ENCODE measurements at regions not wholly inside any gene's neighbourhood (a gene's known extent, or its start where the extent isn't known, plus 50 kb on each side); places are given as distances from the start of the nearest gene placed in this dataset.
"Not testable (repeated sequence)": the region's sequence is repeated elsewhere in the genome, so short reads cannot be mapped to it uniquely, and the experiment has no call there.

GRCh38 chr3:72163809-72164634, 379.1 kb upstream of the PROK2 start:
- no peak overlapping the region for H3K27ac Mint-ChIP-seq
- H3K9me3 Mint-ChIP-seq = peaks cover 4% of the 10 kb centered on the region
- H3K36me3 Mint-ChIP-seq = no peaks in the 10 kb centered on the region
- H3K4me1 Mint-ChIP-seq = no peaks in the 10 kb centered on the region
- no peak for TF ChIP-seq CTCF (IDR thresholded peaks at IDR 0.05; ENCODE audit: unreplicated experiment)
- H3K4me3 Mint-ChIP-seq = no peak overlapping the region
- no peak for DNase-seq (ENCODE audit: low spot score in 2 of 2, unreplicated experiment in 2 of 2)
- peaks cover 11% of the 10 kb centered on the region for H3K27me3 Mint-ChIP-seq (ENCODE audit: low read depth)

GRCh38 chr3:72162649-72163184, 377.8 kb upstream of the PROK2 start:
- TF ChIP-seq CTCF (IDR thresholded peaks at IDR 0.05; ENCODE audit: unreplicated experiment) = no peak
- no peak overlapping the region for H3K4me3 Mint-ChIP-seq
- H3K9me3 Mint-ChIP-seq = no peaks in the 10 kb centered on the region
- H3K27ac Mint-ChIP-seq = no peak overlapping the region
- no peaks in the 10 kb centered on the region for H3K4me1 Mint-ChIP-seq
- H3K27me3 Mint-ChIP-seq (ENCODE audit: low read depth) = peaks cover 16% of the 10 kb centered on the region
- H3K36me3 Mint-ChIP-seq = no peaks in the 10 kb centered on the region
- no peak for DNase-seq (ENCODE audit: low spot score in 2 of 2, unreplicated experiment in 2 of 2)

GRCh38 chr3:72161881-72162595, 377.1 kb upstream of the PROK2 start:
- DNase-seq (ENCODE audit: low spot score in 2 of 2, unreplicated experiment in 2 of 2) = no peak
- H3K27ac Mint-ChIP-seq = no peak overlapping the region
- peaks cover 21% of the 10 kb centered on the region for H3K27me3 Mint-ChIP-seq (ENCODE audit: low read depth)
- no peaks in the 10 kb centered on the region for H3K9me3 Mint-ChIP-seq
- H3K4me1 Mint-ChIP-seq = no peaks in the 10 kb centered on the region
- H3K4me3 Mint-ChIP-seq = no peak overlapping the region
- H3K36me3 Mint-ChIP-seq = no peaks in the 10 kb centered on the region
- no peak for TF ChIP-seq CTCF (IDR thresholded peaks at IDR 0.05; ENCODE audit: unreplicated experiment)

GRCh38 chr3:72161285-72161684, 376.3 kb upstream of the PROK2 start:
- peaks cover 28% of the 10 kb centered on the region for H3K27me3 Mint-ChIP-seq (ENCODE audit: low read depth)
- not testable (repeated sequence) for H3K27ac Mint-ChIP-seq; H3K4me1 Mint-ChIP-seq; H3K36me3 Mint-ChIP-seq; DNase-seq (ENCODE audit: low spot score in 2 of 2, unreplicated experiment in 2 of 2); H3K9me3 Mint-ChIP-seq; H3K4me3 Mint-ChIP-seq

GRCh38 chr3:72160351-72160750, 375.4 kb upstream of the PROK2 start:
- Mint-ChIP-seq H3K27ac (no peak overlapping the region), H3K36me3 (no peaks in the 10 kb centered on the region), H3K9me3 (no peaks in the 10 kb centered on the region), H3K4me1 (peaks cover 5% of the 10 kb centered on the region), H3K4me3 (no peak overlapping the region), H3K27me3 (ENCODE audit: low read depth) (peaks cover 34% of the 10 kb centered on the region)
- no peak for TF ChIP-seq CTCF (IDR thresholded peaks at IDR 0.05; ENCODE audit: unreplicated experiment)
- DNase-seq (ENCODE audit: low spot score in 2 of 2, unreplicated experiment in 2 of 2) = no peak

- Mint-ChIP-seq H3K9me3 (peaks cover 3% of the 10 kb centered on the region), H3K36me3 (no peaks in the 10 kb centered on the region), H3K27me3 (ENCODE audit: low read depth) (peaks cover 40% of the 10 kb centered on the region), H3K4me3 (no peak overlapping the region), H3K4me1 (peaks cover 11% of the 10 kb centered on the region), H3K27ac (no peak overlapping the region)
- DNase-seq (ENCODE audit: low spot score in 2 of 2, unreplicated experiment in 2 of 2) = no peak
- TF ChIP-seq CTCF (IDR thresholded peaks at IDR 0.05; ENCODE audit: unreplicated experiment) = no peak
Measured at GRCh38 chr3:72159487-72159886, 374.5 kb upstream of the PROK2 start.
